PFSK-1 (cell line): ENCODE measurements at regions not wholly inside any gene's neighbourhood (a gene's known extent, or its start where the extent isn't known, plus 50 kb on each side); places are given as distances from the start of the nearest gene placed in this dataset.

Experiments
- FOXP2 ChIP-seq: optimal IDR thresholded peaks from 2 replicates; pipeline ENCODE3; 2011; ENCODE audit warnings: borderline replicate concordance, control low read depth, inconsistent platforms; ENCODE audit not compliant: insufficient read depth; ENCODE audit errors: extremely low read length, extremely low read depth
- POLR2AphosphoS5 ChIP-seq: IDR thresholded peaks from 2 replicates; pipeline ENCODE4 v1.6.1; 2012; ENCODE audit warnings: low read depth, mild to moderate bottlenecking, control low read depth, low read length, moderate library complexity
- REST ChIP-seq, 2 experiments: IDR thresholded peaks; 2 replicates each; pipeline versions ENCODE4 v1.6.1 to v1.8.0; 2011 to 2012; ENCODE audit warnings: low read depth in 2 of 2, low read length in 2 of 2, control low read depth in 1 of 2, inconsistent platforms in 1 of 2, mild to moderate bottlenecking in 1 of 2, moderate library complexity in 1 of 2; ENCODE audit not compliant: insufficient read depth in 1 of 2
- SIN3A ChIP-seq: IDR thresholded peaks from 2 replicates; pipeline ENCODE4 v1.6.1; 2012; ENCODE audit warnings: mild to moderate bottlenecking, low read length, moderate library complexity, borderline replicate concordance; ENCODE audit not compliant: insufficient read depth
- TAF1 ChIP-seq: IDR thresholded peaks from 2 replicates; pipeline ENCODE4 v1.6.1; 2012; ENCODE audit warnings: low read length, control low read depth, borderline replicate concordance; ENCODE audit not compliant: insufficient read depth

GRCh38 chr12:42846782-42847181 is 257.2 kb upstream of the PRICKLE1 start:
- no peak for TF ChIP-seq REST (IDR thresholded peaks at IDR 0.05; ENCODE audit: insufficient read depth in 1 of 2, low read depth in 2 of 2, low read length in 2 of 2)
- no peak for TF ChIP-seq SIN3A
- no peak for TF ChIP-seq TAF1
- no peak for TF ChIP-seq POLR2AphosphoS5

GRCh38 chr12:42834062-42834461 is 244.5 kb upstream of the PRICKLE1 start:
- TF ChIP-seq FOXP2, result no peak
- TF ChIP-seq TAF1, result no peak
- TF ChIP-seq REST (IDR thresholded peaks at IDR 0.05; ENCODE audit: insufficient read depth in 1 of 2, low read depth in 2 of 2, low read length in 2 of 2), result no peak
- TF ChIP-seq SIN3A, result no peak
- no peak for TF ChIP-seq POLR2AphosphoS5

- TF ChIP-seq REST (IDR thresholded peaks at IDR 0.05; ENCODE audit: insufficient read depth in 1 of 2, low read depth in 2 of 2, low read length in 2 of 2), result no peak
- no peak for TF ChIP-seq SIN3A
- no peak for TF ChIP-seq TAF1
- TF ChIP-seq FOXP2, result no peak
- no peak for TF ChIP-seq POLR2AphosphoS5
Measured at GRCh38 chr12:42828836-42829235, 239.3 kb upstream of the PRICKLE1 start.

- TF ChIP-seq FOXP2 (no peak), TAF1 (no peak), POLR2AphosphoS5 (no peak), REST (IDR thresholded peaks at IDR 0.05; ENCODE audit: insufficient read depth in 1 of 2, low read depth in 2 of 2, low read length in 2 of 2) (no peak), SIN3A (no peak)
Measured at GRCh38 chr12:42824327-42824726, 234.8 kb upstream of the PRICKLE1 start.

- TF ChIP-seq FOXP2 (no peak), TAF1 (no peak), SIN3A (no peak), REST (IDR thresholded peaks at IDR 0.05; ENCODE audit: insufficient read depth in 1 of 2, low read depth in 2 of 2, low read length in 2 of 2) (no peak), POLR2AphosphoS5 (no peak)
Measured at GRCh38 chr12:42823679-42824078, 234.1 kb upstream of the PRICKLE1 start.
